ENCODE measurements at regions not wholly inside any gene's neighbourhood (a gene's known extent, or its start where the extent isn't known, plus 50 kb on each side); places are given as distances from the start of the nearest gene placed in this dataset.
"Not testable (repeated sequence)": the region's sequence is repeated elsewhere in the genome, so short reads cannot be mapped to it uniquely, and the experiment has no call there.

GRCh38 chr3:106473576-106474475, 605.0 kb upstream of the CBLB start:
- DNase-seq (ENCODE audit: low read depth) = no peak
- in situ Hi-C loops (cut with HindIII; ENCODE audit: low sequenced_read_pairs) = no loop called here

GRCh38 chr3:106482451-106482850, 613.6 kb upstream of the CBLB start:
- no peak for TF ChIP-seq CTCF (IDR thresholded peaks at IDR 0.05; ENCODE audit: low read depth, low read length, missing control alignments)
- H3K4me3 ChIP-seq (ENCODE audit: low read depth, low read length) = no peak overlapping the region
- no peak for DNase-seq (ENCODE audit: low read depth)
- in situ Hi-C loops (cut with HindIII; ENCODE audit: low sequenced_read_pairs) = no loop called here

More at GRCh38 chr3:106473576-106474475, 605.0 kb upstream of the CBLB start:
- H3K4me3 ChIP-seq (ENCODE audit: low read depth, low read length) = no peak overlapping the region
- TF ChIP-seq CTCF (IDR thresholded peaks at IDR 0.05; ENCODE audit: low read depth, low read length, missing control alignments) = no peak

GRCh38 chr3:106485217-106485616, 616.4 kb upstream of the CBLB start:
- no peak for TF ChIP-seq CTCF (IDR thresholded peaks at IDR 0.05; ENCODE audit: low read depth, low read length, missing control alignments)
- H3K4me3 ChIP-seq (ENCODE audit: low read depth, low read length) = no peak overlapping the region
- no peak for DNase-seq (ENCODE audit: low read depth)
- in situ Hi-C loops (cut with HindIII; ENCODE audit: low sequenced_read_pairs) = no loop called here

- in situ Hi-C loops (cut with HindIII; ENCODE audit: low sequenced_read_pairs) = no loop called here
- no peak for TF ChIP-seq CTCF (IDR thresholded peaks at IDR 0.05; ENCODE audit: low read depth, low read length, missing control alignments)
- no peak overlapping the region for H3K4me3 ChIP-seq (ENCODE audit: low read depth, low read length)
- no peak for DNase-seq (ENCODE audit: low read depth)
These were observed 617.0 kb upstream of the CBLB start for GRCh38 chr3:106485802-106486201.

GRCh38 chr3:106486945-106487639, 618.3 kb upstream of the CBLB start:
- DNase-seq (ENCODE audit: low read depth); in situ Hi-C loops (cut with HindIII; ENCODE audit: low sequenced_read_pairs); H3K4me3 ChIP-seq (ENCODE audit: low read depth, low read length): not testable (repeated sequence)

GRCh38 chr3:106488331-106488730, 619.5 kb upstream of the CBLB start:
- in situ Hi-C loops (cut with HindIII; ENCODE audit: low sequenced_read_pairs) = no loop called here
- no peak for TF ChIP-seq CTCF (IDR thresholded peaks at IDR 0.05; ENCODE audit: low read depth, low read length, missing control alignments)
- no peak overlapping the region for H3K4me3 ChIP-seq (ENCODE audit: low read depth, low read length)
- DNase-seq (ENCODE audit: low read depth) = no peak

GRCh38 chr3:106491796-106492195, 623.0 kb upstream of the CBLB start:
- no peak for DNase-seq (ENCODE audit: low read depth)
- H3K4me3 ChIP-seq (ENCODE audit: low read depth, low read length) = no peak overlapping the region
- in situ Hi-C loops (cut with HindIII; ENCODE audit: low sequenced_read_pairs) = loop anchor here (10.0 kb wide), 1 partner anchor 663 kb away; no protein-coding TSS in a partner anchor
- TF ChIP-seq CTCF (IDR thresholded peaks at IDR 0.05; ENCODE audit: low read depth, low read length, missing control alignments) = no peak

Data from astrocyte of the cerebellum (primary cell).